Motor neuron (in vitro differentiated cells): ENCODE measurements at regions not wholly inside any gene's neighbourhood (a gene's known extent, or its start where the extent isn't known, plus 50 kb on each side); places are given as distances from the start of the nearest gene placed in this dataset.

Source experiments
- ATAC-seq, 8 experiments: fragments of 200-7000 bp; cut with Tn5 transposase; replicated peaks in 6 of 8; 2 replicates each; pipeline ENCODE4 v1.8.0; 2021; ENCODE audit warnings: mild to moderate bottlenecking in 8 of 8, moderate library complexity in 8 of 8
- H3K27ac ChIP-seq, 2 donors: fragments of 250-450 bp; sonication (Bioruptor Pico); 2 replicates each; pipeline ENCODE4 v1.9.0; 2021; ENCODE audit warnings: antibody characterized with exemption in 2 of 2, mild to moderate bottlenecking in 2 of 2, moderate library complexity in 1 of 2
- H3K4me1 ChIP-seq, 2 donors: fragments of 250-450 bp; sonication (Bioruptor Pico); replicated peaks in 1 of 2; 2 replicates each; pipeline ENCODE4 v1.6.1; 2021; ENCODE audit warnings: antibody characterized with exemption in 2 of 2, mild to moderate bottlenecking in 2 of 2, moderate library complexity in 1 of 2
- H3K4me3 ChIP-seq, 5 donors: fragments of 250-450 bp; sonication (Bioruptor Pico); 2 replicates each; pipeline ENCODE4 v1.9.0; 2021; ENCODE audit warnings: antibody characterized with exemption in 5 of 5, mild to moderate bottlenecking in 5 of 5, moderate library complexity in 4 of 5
- WGBS, 10 experiments: fragments of 450-650 bp; shearing (Covaris generic); methylation state at CpG; one replicate each; pipeline ENCODE4 v1.0.0; 2022; 5-methylcytosine and 5-hydroxymethylcytosine counted together
- in situ Hi-C, 9 experiments: fragments of 400-800 bp; cut with MboI; loops; one replicate each; pipeline ENCODE4 v1.15.0; 2021; ENCODE audit warnings: low sequenced_read_pairs in 9 of 9, low pct_unique_long_range_greater_than_20kb in 2 of 9; ENCODE audit not compliant: unreplicated experiment in 9 of 9

DNA sequence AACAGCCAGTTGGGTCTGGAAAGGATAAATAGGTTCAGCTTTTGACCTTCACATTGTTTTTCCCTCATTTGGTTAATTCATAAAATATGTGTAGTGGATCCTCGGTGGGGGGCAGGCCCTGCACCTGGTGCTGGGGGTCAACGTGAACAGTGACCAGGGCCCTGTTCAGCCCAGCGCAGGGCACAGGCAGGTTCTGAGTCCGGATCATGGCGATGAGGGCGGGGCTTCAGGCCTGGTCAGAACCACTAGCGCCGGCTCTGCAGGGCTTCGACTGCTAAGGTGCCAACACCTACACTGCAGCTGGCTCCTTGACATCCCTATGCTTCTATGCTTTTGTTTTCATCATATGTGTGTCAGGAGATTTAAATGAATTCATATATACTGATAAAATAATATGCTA, 177.7 kb downstream of the CXCL12 start:
- no peak for ATAC-seq
- in situ Hi-C loops = no loop called here
- 70 to 98% (median 84%) methylated on average over 4 to 8 of the region's 9 CpGs; no CpG with 5 or more reads in 6 of the 10 experiments for WGBS, 10 experiments
- H3K27ac ChIP-seq = no peak overlapping the region
- no peak overlapping the region for H3K4me3 ChIP-seq
- peaks cover 5 to 16% of the 10 kb centered on the region in 2 donors for H3K4me1 ChIP-seq

DNA sequence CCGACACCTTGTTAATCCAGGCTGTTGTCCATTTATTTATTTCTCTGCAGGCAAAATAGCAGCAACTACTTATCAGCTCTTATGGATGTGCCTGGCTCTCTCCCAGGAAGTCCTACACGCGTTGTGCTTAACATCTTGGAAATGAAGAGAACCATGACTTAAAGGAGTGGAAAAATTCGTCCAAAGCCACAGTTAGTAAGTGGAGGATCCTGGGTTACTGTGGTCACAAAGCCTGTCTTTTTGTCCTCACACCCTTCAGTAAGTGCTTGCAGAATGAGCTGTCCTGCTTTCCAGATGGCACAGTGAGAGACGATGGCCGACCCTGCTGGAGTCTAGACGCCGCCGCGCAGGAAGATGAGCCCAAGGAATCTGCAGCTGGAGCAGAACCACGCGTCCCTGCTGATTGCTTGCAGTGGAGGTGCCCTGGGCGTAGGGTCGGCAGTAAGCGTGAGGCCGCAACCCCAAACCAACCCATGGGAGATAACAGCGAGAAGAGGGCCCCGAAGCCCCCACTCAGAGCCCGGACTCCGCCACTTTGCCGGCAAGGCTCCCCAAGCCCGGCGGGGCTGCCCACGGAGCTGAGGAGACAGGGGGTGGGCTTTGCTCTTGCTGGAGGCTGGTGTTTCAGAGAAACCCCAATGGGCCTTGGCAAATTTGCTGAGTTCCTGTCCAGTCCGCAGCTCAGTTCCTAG, 178.6 kb downstream of the CXCL12 start:
- Histone ChIP-seq H3K4me1 (peaks cover 5 to 16% of the 10 kb centered on the region in 2 donors), H3K27ac (no peak overlapping the region), H3K4me3 (no peak overlapping the region)
- in situ Hi-C loops = no loop called here
- no peak for ATAC-seq
- WGBS, 10 experiments = 8 to 100% (median 86%) methylated on average over 3 to 14 of the region's 25 CpGs; no CpG with 5 or more reads in 1 of the 10 experiments

DNA sequence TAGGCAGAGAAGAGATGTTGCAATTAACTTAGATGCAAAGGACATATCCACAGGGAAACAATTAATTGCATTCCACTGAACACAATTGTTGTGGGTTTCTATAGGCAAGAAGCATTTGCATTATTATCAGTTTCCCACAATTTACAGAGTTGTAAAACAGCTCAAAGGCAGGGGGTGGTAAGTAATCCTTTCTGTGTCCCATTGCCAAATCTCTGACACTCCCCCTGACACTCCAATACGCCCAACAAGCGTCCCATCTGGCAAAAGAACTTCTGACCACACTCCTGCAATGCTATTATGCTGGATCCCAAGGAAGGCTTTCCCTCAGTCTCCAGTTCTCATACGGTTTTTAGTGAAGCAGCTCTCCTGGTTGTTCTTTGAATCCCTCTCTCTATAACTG, 179.8 kb downstream of the CXCL12 start:
- peak in 4 of 8 experiments; percentile 23 to 48 (median 42) for ATAC-seq
- H3K27ac ChIP-seq = no peak overlapping the region
- H3K4me3 ChIP-seq = no peak overlapping the region
- in situ Hi-C loops = no loop called here
- peaks cover 5 to 16% of the 10 kb centered on the region in 2 donors for H3K4me1 ChIP-seq
- WGBS, 10 experiments = 0 to 43% (median 30%) methylated on average over 1 to 3 of the region's 3 CpGs; no CpG with 5 or more reads in 3 of the 10 experiments

DNA sequence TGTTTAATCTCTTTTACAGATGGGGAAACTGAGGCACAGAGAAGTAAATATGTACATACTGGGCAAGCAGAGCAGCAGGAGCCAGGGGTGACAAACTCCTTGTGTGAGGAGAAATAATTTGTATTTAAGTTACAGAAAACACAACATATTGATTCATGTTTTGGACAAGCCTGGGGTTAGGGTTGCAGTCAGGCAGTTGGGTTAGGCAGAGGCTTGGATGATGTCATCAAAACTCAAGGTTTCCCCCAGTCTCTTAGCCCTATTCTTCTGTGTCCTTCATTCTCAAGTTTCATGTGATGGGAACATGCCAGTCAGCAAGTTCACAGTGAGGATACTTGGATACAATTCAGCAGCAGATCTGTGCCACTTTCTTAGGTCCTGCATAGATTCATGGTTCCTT, 181.4 kb downstream of the CXCL12 start:
- ATAC-seq = no peak
- in situ Hi-C loops = no loop called here
- H3K4me3 ChIP-seq = no peak overlapping the region
- H3K4me1 ChIP-seq = peaks cover 5 to 12% of the 10 kb centered on the region in 2 donors
- H3K27ac ChIP-seq = no peak overlapping the region

DNA sequence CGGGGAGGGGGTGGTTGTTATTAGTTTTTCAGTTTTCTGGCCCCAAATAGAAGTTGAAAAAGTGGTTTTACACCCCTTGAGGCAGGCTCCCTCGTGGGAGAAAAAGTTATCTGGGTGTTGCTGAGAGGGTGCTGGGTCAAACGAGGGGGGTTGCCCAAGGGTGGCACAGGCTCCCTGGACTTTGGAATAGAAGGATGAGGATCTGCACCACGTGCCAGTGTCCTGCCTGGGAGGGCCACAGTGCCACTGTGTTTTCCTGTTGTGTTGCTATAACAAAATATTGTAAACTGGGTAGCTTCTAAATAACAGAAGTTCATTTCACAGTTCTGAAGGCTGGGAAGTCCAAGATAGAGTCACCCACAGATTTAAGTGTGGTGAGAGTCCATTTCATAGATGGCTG, 181.9 kb downstream of the CXCL12 start:
- no peak overlapping the region for H3K27ac ChIP-seq
- in situ Hi-C loops = no loop called here
- WGBS, 10 experiments = 0 to 67% (median 20%) methylated on average over 1 to 3 of the region's 4 CpGs; no CpG with 5 or more reads in 3 of the 10 experiments
- no peak for ATAC-seq
- peaks cover 5 to 12% of the 10 kb centered on the region in 2 donors for H3K4me1 ChIP-seq
- H3K4me3 ChIP-seq = no peak overlapping the region

DNA sequence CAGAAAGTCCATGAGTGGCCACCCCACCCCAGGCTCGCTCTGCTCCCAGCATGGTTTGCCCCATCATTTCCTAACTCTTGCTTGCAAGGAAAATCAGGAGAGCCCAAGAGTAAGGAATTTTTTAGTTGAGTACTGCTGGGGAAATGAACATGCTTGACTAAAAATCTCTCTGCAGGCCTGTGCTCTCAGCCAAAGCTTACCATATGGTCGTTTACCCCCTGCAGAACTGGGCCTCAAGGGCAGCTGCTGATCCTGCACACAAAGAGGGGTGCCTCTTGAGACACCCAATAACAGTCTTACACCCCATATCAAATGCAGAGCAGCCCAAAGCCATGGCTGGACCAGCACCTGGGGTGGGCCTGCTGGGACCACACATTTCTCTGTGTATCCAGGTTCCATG, 183.2 kb downstream of the CXCL12 start:
- Histone ChIP-seq H3K27ac (no peak overlapping the region), H3K4me1 (peaks cover 5 to 9% of the 10 kb centered on the region in 2 donors), H3K4me3 (no peak overlapping the region)
- 50 to 58% (median 57%) methylated on average over 2 of the region's 2 CpGs; no CpG with 5 or more reads in 7 of the 10 experiments for WGBS, 10 experiments
- no peak for ATAC-seq
- in situ Hi-C loops = no loop called here

DNA sequence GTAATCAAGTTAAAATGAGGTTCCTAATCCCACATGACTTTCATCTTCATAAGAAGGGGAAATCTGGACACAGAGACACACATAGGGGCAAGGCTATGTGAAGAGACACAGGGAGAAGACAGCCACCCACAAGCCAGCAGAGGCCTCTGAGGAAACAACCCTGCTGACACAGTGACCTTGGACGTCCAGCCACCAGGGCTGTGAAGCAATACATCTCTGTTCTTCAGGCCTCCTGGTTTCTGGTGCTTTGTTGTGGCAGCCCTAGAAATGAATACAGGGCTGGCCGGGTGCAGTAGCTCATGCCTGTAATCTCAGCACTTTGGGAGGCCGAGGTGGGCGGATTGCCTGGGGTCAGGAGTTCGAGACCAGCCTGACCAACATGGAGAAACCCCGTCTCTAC, 183.9 kb downstream of the CXCL12 start:
- Histone ChIP-seq H3K27ac (no peak overlapping the region), H3K4me3 (no peak overlapping the region), H3K4me1 (peaks cover 4 to 8% of the 10 kb centered on the region in 2 donors)
- in situ Hi-C loops = no loop called here
- no peak for ATAC-seq
- 60 to 100% (median 80%) methylated on average over 1 to 5 of the region's 6 CpGs; no CpG with 5 or more reads in 3 of the 10 experiments for WGBS, 10 experiments

DNA sequence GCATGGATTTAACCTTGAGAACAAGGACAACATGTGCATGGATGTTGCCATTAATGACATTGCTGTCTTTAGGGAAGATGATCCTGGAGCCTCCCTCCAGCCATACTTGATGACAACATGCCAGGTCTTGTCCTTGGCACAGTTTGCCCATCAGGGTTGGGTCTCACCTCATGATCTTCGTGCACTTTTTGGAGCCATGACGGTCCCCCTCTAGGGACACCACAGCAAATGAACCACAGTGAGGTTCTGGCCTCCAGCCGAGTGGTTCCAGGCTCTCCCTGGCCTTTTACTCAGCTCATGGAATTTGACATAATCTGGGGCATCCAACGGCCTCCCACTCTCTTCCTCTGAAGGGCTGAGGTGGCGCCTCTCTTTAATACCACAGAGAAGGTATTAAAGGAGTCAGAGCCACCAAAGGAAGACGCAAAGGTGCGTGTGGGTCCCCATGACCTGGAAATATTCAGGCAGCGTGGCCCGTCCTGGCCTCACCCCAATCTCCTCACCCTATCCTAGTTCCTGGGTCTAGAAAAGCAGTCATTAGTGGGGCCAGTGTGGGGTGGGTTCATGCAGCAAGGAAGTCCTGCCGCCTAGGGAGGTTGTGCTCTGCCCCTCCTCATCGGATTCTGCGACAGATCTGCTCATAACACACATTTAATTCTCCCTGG, 184.8 kb downstream of the CXCL12 start:
- 67 to 100% (median 83%) methylated on average over 1 to 7 of the region's 12 CpGs; no CpG with 5 or more reads in 4 of the 10 experiments for WGBS, 10 experiments
- H3K4me1 ChIP-seq = peaks cover 0 to 4% of the 10 kb centered on the region in 2 donors
- no peak overlapping the region for H3K27ac ChIP-seq
- in situ Hi-C loops = no loop called here
- H3K4me3 ChIP-seq = no peak overlapping the region
- ATAC-seq = no peak

DNA sequence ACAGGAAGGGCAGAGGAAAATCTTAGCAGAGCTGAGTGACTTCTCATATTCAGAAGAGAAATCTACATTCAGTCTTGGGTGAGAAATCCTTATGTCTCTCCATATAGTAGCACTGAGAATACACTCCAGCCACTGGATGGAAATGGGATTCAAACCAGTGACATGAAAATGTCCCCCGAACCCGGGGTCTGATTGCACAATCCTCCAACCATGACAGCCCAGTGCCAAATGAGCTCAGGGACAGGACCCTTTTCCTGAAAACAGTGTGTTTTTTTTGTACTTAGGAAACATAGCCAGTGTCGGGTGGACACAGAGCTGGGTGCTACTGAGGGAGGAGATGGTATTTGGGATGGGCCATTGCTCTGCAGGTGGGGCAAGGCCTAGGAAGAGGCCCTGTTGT, 185.6 kb downstream of the CXCL12 start:
- 20 to 87% (median 75%) methylated on average over 1 to 3 of the region's 3 CpGs; no CpG with 5 or more reads in 5 of the 10 experiments for WGBS, 10 experiments
- in situ Hi-C loops = no loop called here
- H3K27ac ChIP-seq = no peak overlapping the region
- H3K4me1 ChIP-seq = no peaks in the 10 kb centered on the region
- no peak overlapping the region for H3K4me3 ChIP-seq
- no peak for ATAC-seq

DNA sequence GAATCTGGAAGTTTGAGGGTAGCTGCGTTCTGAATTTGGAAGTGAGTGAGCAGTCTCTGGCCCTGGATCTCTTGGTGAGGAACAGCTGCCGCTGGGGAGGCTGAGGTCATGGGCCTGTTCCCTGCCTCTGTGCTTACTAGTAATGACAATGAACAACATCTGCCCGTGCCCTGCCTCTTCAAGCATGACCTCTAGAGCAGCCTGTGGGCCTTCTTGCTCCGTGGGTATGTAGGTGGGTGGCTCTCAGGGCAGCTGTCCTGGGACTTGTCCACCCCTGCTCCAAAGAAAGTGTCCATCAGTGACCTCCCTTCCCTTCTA, 186.2 kb downstream of the CXCL12 start:
- H3K27ac ChIP-seq = no peak overlapping the region
- no peaks in the 10 kb centered on the region for H3K4me1 ChIP-seq
- in situ Hi-C loops = no loop called here
- WGBS, 10 experiments = 0 to 100% (median 60%) methylated on average over 1 to 4 of the region's 4 CpGs; no CpG with 5 or more reads in 5 of the 10 experiments
- H3K4me3 ChIP-seq = no peak overlapping the region
- no peak for ATAC-seq

DNA sequence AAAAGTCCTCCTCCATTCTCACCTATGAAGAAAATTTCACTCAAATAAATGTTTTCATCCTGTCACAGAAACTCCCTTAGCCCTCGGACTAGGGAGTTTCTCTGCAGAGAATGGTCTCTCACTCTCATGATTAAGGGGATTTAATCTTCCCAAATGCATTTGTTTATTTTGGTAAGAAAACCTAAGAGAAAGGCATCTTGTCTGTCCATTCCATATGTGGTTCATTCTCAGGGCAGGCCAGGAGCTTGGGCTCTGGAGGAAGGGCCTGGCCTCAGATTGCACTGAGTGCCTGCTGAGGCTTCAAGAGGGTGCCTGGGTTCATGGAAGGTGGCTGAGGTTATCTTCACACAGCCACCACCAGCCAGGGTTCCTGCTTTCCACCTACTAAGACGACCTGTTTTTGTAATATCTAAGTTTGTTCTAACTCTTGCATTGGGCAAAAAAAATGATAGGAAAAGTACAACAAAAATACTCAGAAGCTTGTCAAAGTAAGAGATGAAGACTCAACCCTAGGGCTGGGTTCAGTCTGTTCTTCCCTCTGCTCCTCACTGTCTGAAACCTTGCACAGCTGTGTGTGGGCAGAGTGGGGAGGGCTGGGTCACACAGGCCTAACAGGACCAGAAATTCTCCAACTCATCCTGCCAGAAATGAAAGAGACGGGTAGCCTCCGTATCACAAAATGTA, 186.7 kb downstream of the CXCL12 start:
- no peak for ATAC-seq
- 14 to 100% (median 66%) methylated on average over 1 to 4 of the region's 4 CpGs; no CpG with 5 or more reads in 3 of the 10 experiments for WGBS, 10 experiments

DNA sequence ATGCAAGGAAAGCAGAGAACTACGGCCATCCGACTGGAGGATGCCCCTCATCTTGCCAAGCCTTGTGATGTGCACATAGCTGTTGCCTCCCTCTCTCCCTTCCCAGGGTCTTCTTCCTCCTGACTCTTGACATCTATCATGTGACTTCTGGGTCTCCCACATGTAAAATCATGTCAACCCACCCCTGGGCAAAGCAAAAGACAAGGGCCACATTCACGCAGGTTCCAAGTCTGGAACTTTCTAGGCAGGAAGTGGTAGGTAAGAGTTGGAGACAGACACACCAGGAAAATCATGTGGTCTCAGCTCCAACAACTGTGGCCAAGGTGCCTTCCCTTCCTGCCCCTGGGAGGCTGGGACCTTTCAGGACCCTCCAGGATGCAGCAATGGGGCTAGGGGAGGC, 187.3 kb downstream of the CXCL12 start:
- no peak for ATAC-seq
- Histone ChIP-seq H3K27ac (no peak overlapping the region), H3K4me3 (no peak overlapping the region), H3K4me1 (no peaks in the 10 kb centered on the region)
- in situ Hi-C loops = no loop called here
- whole genome bisulfite sequencing, 10 experiments = 82 to 100% (median 94%) methylated on average over 2 to 3 of the region's 3 CpGs; no CpG with 5 or more reads in 5 of the 10 experiments

More for the DNA sequence above, 186.7 kb downstream of the CXCL12 start:
- Histone ChIP-seq H3K27ac (no peak overlapping the region), H3K4me3 (no peak overlapping the region), H3K4me1 (no peaks in the 10 kb centered on the region)
- in situ Hi-C loops = no loop called here

DNA sequence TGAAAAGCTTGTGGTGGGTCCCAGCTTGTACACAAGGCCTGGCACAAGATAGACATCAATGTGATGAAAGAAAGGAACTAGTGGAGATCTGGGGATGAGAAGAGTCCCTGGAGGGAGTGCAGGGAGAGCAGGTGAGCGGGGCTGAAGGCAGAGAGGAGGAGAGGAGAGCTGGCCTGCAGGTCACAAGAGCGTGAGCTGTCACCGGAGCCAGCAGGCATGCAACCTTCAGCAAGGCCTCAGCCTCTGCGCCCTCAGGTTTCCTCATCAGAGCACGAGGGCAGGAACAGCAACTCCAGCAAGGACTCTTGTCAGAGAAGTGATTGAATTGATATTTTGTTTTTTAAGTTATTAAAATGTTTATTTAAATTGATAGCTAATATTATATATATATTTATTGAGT, 188.6 kb downstream of the CXCL12 start:
- Histone ChIP-seq H3K4me1 (no peaks in the 10 kb centered on the region), H3K27ac (no peak overlapping the region), H3K4me3 (no peak overlapping the region)
- ATAC-seq = no peak
- in situ Hi-C loops = no loop called here
- 50 to 100% (median 80%) methylated on average over 1 to 4 of the region's 5 CpGs; no CpG with 5 or more reads in 4 of the 10 experiments for WGBS, 10 experiments
